ENCODE measurements at regions not wholly inside any gene's neighbourhood (a gene's known extent, or its start where the extent isn't known, plus 50 kb on each side); places are given as distances from the start of the nearest gene placed in this dataset.
"Not testable (repeated sequence)": the region's sequence is repeated elsewhere in the genome, so short reads cannot be mapped to it uniquely, and the experiment has no call there.

DNA sequence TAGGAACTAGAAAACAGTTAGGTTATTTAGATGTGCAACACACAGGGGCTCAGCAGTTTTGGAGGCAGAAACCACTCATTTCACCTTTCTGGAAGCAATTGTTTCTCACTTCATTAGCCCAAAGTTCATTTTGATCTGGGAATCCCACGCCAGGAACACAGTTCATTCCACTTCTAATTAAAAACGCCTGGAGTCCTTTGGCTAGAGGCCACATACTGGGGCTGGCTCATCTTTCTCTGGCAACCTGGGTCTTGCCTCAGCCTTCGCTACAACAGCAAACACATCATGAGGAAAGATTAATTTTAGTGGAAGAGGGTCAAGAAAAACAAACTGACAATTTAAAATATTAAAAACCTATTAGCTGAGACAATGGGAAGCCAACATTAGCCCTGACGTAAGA is 69.7 kb downstream of the RFPL4B start:
- no peaks in the 10 kb centered on the region for H4K20me1 ChIP-seq (ENCODE audit: insufficient read depth)
- no peaks in the 10 kb centered on the region for H3K9me2 ChIP-seq
- DNase-seq: no peak
- no peaks in the 10 kb centered on the region for H3K36me3 ChIP-seq (replicated peaks in 1 of 2; ENCODE audit: control insufficient read depth in 1 of 2, insufficient read depth in 2 of 2, low read length in 1 of 2)
- peaks cover 7% of the 10 kb centered on the region; the same call in 1 of the 2 replicates for H3K9me3 ChIP-seq
- H3F3A ChIP-seq (replicated peaks; ENCODE audit: insufficient read depth): no peaks in the 10 kb centered on the region
- H3K27ac ChIP-seq (ENCODE audit: low read depth in 2 of 2, low read length in 1 of 2): peak overlapping the region in 1 of 2 experiments; percentile 43; a peak in 1 of 4 replicates
- H3K9ac ChIP-seq: no peak overlapping the region
- H2AFZ ChIP-seq (ENCODE audit: low read depth): no peak overlapping the region
- no peak overlapping the region for H3K4me2 ChIP-seq
- ChIA-PET POLR2A (no interaction called here), CTCF (interaction anchor here (1.5 kb wide), 1 partner anchor 9 kb away, joined by 5 read pairs; no protein-coding TSS in a partner anchor)
- no peak overlapping the region for H3K4me3 ChIP-seq (ENCODE audit: low read depth in 2 of 2, low read length in 1 of 2)
- 42% methylated on average over 4 of the region's 4 CpGs for WGBS (ENCODE audit: low lambda C conversion rate)
- TF ChIP-seq, protein P1, sequence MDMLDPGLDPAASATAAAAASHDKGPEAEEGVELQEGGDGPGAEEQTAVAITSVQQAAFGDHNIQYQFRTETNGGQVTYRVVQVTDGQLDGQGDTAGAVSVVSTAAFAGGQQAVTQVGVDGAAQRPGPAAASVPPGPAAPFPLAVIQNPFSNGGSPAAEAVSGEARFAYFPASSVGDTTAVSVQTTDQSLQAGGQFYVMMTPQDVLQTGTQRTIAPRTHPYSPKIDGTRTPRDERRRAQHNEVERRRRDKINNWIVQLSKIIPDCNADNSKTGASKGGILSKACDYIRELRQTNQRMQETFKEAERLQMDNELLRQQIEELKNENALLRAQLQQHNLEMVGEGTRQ (IDR thresholded peaks at IDR 0.05; ENCODE audit: borderline replicate concordance, low read depth, low read length): no peak
- TF ChIP-seq ELF1 (IDR thresholded peaks at IDR 0.05) (no peak), SIN3A (IDR thresholded peaks at IDR 0.05; ENCODE audit: borderline replicate concordance, low read depth, low read length) (no peak), FOXJ3 (CRISPR knock-in tag; IDR thresholded peaks at IDR 0.05) (no peak), NRF1 (IDR thresholded peaks at IDR 0.05; ENCODE audit: low read depth, low read length) (no peak), EP300 (IDR thresholded peaks at IDR 0.05; ENCODE audit: borderline replicate concordance in 1 of 2, low read depth in 1 of 2, low read length in 1 of 2) (no peak), FOXM1 (IDR thresholded peaks at IDR 0.05; ENCODE audit: low read depth) (no peak), EZH2phosphoT487 (IDR thresholded peaks at IDR 0.05; ENCODE audit: borderline replicate concordance, low read depth) (no peak), TEAD4 (IDR thresholded peaks at IDR 0.05; ENCODE audit: borderline replicate concordance, insufficient read depth) (no peak), RAD21 (IDR thresholded peaks at IDR 0.05; ENCODE audit: low read length) (no peak), NFIC (IDR thresholded peaks at IDR 0.05; ENCODE audit: borderline replicate concordance) (no peak)
- H3K79me2 ChIP-seq (ENCODE audit: insufficient read depth): no peaks in the 10 kb centered on the region
- H3K27me3 ChIP-seq (ENCODE audit: insufficient read depth): no peaks in the 10 kb centered on the region
- no peaks in the 10 kb centered on the region; a peak in 1 of 4 replicates for H3K4me1 ChIP-seq (ENCODE audit: control insufficient read depth in 1 of 2, insufficient read depth in 2 of 2, low read depth in 1 of 2, low read length in 1 of 2)

DNA sequence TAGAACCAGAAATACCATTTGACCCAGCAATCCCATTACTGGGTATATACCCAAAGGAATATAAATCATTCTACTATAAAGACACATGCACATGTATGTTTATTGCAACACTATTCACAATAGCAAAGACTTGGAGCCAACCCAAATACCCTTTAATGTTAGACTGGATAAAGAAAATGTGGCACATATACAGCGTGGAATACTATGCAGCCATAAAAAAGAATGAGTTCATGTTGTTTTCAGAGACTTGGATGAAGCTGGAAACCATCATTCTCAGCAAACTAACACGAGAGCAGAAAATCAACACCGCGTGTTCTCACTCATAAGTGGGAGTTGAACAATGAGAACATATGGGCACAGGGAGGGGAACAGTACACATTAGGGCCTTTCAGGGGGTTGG is 79.9 kb downstream of the RFPL4B start:
- H3F3A ChIP-seq (replicated peaks; ENCODE audit: insufficient read depth); H3K36me3 ChIP-seq (replicated peaks in 1 of 2; ENCODE audit: control insufficient read depth in 1 of 2, insufficient read depth in 2 of 2, low read length in 1 of 2); H3K4me3 ChIP-seq (ENCODE audit: low read depth in 2 of 2, low read length in 1 of 2); H3K4me2 ChIP-seq; CTCF ChIA-PET; H3K9me2 ChIP-seq; H3K27me3 ChIP-seq (ENCODE audit: insufficient read depth); H3K9me3 ChIP-seq; H3K9ac ChIP-seq; H2AFZ ChIP-seq (ENCODE audit: low read depth); H3K27ac ChIP-seq (ENCODE audit: low read depth in 2 of 2, low read length in 1 of 2); H3K79me2 ChIP-seq (ENCODE audit: insufficient read depth); POLR2A ChIA-PET; H3K4me1 ChIP-seq (ENCODE audit: control insufficient read depth in 1 of 2, insufficient read depth in 2 of 2, low read depth in 1 of 2, low read length in 1 of 2); H4K20me1 ChIP-seq (ENCODE audit: insufficient read depth); DNase-seq: not testable (repeated sequence)
- 72% methylated on average over 4 of the region's 4 CpGs for WGBS (ENCODE audit: low lambda C conversion rate)

DNA sequence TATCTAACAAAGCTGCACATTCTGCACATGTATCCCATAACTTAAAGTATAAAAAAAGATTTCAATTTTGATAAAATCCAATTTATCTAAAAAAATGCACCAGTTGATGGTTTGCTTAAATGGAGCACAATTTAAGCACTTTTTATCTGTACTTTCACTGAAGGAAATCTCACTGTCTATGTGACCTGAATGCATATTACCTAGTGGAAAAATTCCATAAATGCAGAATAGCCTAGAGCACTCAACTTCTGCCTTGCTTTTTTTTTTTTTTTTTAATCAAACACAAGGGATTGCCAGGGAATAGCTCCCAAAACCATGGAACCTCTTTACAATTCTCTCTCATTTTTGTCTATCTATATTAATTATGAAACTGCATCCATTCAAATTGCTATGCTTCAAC is 80.4 kb downstream of the RFPL4B start:
- Histone ChIP-seq H3F3A (replicated peaks; ENCODE audit: insufficient read depth) (no peaks in the 10 kb centered on the region), H3K4me3 (ENCODE audit: low read depth in 2 of 2, low read length in 1 of 2) (no peak overlapping the region), H3K4me2 (no peak overlapping the region), H3K4me1 (ENCODE audit: control insufficient read depth in 1 of 2, insufficient read depth in 2 of 2, low read depth in 1 of 2, low read length in 1 of 2) (no peaks in the 10 kb centered on the region), H3K27me3 (ENCODE audit: insufficient read depth) (no peaks in the 10 kb centered on the region), H3K9me3 (no peaks in the 10 kb centered on the region), H3K79me2 (ENCODE audit: insufficient read depth) (no peaks in the 10 kb centered on the region), H3K27ac (ENCODE audit: low read depth in 2 of 2, low read length in 1 of 2) (no peak overlapping the region), H3K36me3 (replicated peaks in 1 of 2; ENCODE audit: control insufficient read depth in 1 of 2, insufficient read depth in 2 of 2, low read length in 1 of 2) (no peaks in the 10 kb centered on the region), H3K9me2 (no peaks in the 10 kb centered on the region), H4K20me1 (ENCODE audit: insufficient read depth) (no peaks in the 10 kb centered on the region), H3K9ac (no peak overlapping the region), H2AFZ (ENCODE audit: low read depth) (no peak overlapping the region)
- no peak for DNase-seq
- POLR2A ChIA-PET: no interaction called here
- CTCF ChIA-PET: no interaction called here
- TF ChIP-seq, protein P2, sequence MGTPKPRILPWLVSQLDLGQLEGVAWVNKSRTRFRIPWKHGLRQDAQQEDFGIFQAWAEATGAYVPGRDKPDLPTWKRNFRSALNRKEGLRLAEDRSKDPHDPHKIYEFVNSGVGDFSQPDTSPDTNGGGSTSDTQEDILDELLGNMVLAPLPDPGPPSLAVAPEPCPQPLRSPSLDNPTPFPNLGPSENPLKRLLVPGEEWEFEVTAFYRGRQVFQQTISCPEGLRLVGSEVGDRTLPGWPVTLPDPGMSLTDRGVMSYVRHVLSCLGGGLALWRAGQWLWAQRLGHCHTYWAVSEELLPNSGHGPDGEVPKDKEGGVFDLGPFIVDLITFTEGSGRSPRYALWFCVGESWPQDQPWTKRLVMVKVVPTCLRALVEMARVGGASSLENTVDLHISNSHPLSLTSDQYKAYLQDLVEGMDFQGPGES (IDR thresholded peaks at IDR 0.05; ENCODE audit: low read depth, low read length): no peak
- TF ChIP-seq RAD21 (IDR thresholded peaks at IDR 0.05; ENCODE audit: low read length): no peak
- no peak for TF ChIP-seq MEF2A (IDR thresholded peaks at IDR 0.05; ENCODE audit: borderline replicate concordance, low read depth)
- TF ChIP-seq FOSL2 (IDR thresholded peaks at IDR 0.05; ENCODE audit: borderline replicate concordance, low read depth): no peak
- TF ChIP-seq JUND (IDR thresholded peaks at IDR 0.05): no peak
- TF ChIP-seq, protein P3, sequence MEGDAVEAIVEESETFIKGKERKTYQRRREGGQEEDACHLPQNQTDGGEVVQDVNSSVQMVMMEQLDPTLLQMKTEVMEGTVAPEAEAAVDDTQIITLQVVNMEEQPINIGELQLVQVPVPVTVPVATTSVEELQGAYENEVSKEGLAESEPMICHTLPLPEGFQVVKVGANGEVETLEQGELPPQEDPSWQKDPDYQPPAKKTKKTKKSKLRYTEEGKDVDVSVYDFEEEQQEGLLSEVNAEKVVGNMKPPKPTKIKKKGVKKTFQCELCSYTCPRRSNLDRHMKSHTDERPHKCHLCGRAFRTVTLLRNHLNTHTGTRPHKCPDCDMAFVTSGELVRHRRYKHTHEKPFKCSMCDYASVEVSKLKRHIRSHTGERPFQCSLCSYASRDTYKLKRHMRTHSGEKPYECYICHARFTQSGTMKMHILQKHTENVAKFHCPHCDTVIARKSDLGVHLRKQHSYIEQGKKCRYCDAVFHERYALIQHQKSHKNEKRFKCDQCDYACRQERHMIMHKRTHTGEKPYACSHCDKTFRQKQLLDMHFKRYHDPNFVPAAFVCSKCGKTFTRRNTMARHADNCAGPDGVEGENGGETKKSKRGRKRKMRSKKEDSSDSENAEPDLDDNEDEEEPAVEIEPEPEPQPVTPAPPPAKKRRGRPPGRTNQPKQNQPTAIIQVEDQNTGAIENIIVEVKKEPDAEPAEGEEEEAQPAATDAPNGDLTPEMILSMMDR (IDR thresholded peaks at IDR 0.05): no peak
- TF ChIP-seq FOXJ3 (CRISPR knock-in tag; IDR thresholded peaks at IDR 0.05): no peak

All from SK-N-SH (cell line).